ENCODE measurements at regions not wholly inside any gene's neighbourhood (a gene's known extent, or its start where the extent isn't known, plus 50 kb on each side); places are given as distances from the start of the nearest gene placed in this dataset.
"Not testable (repeated sequence)": the region's sequence is repeated elsewhere in the genome, so short reads cannot be mapped to it uniquely, and the experiment has no call there.

DNA sequence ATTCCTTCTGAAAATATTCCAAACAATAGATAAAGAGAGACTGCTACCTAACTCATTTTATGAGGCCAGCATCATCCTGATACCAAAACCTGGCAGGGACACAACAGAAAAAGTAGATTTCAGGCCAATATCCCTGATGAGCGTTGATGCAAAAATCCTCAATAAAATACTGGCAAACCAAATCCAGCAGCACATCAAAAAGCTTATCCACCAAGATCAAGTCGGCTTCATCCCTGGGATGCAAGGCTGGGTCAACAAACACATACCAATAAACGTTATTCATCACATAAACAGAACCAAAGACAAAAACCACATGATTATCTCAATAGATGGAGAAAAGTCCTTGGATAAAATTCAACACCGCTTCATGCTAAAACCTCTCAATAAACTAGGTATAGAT is 170.6 kb downstream of the KIT start:
- not testable (repeated sequence) for H3K4me3 Mint-ChIP-seq; H3K4me3 ChIP-seq (ENCODE audit: low read depth, low read length); H3K27me3 ChIP-seq (ENCODE audit: control insufficient read depth, insufficient read depth, low read length); ATAC-seq (ENCODE audit: low read depth in 2 of 2); DNase-seq; H3K27ac Mint-ChIP-seq; H3K9me3 ChIP-seq (ENCODE audit: control insufficient read depth in 2 of 2, low read length in 2 of 2); H3K27ac ChIP-seq (ENCODE audit: insufficient read depth, low read length, poor library complexity, severe bottlenecking); H3K4me1 ChIP-seq (ENCODE audit: control insufficient read depth, insufficient read depth, low read length, poor library complexity, severe bottlenecking); H3K4me1 Mint-ChIP-seq; H3K36me3 Mint-ChIP-seq; H3K36me3 ChIP-seq (ENCODE audit: control insufficient read depth, insufficient read depth, low read length); H3K27me3 Mint-ChIP-seq
- H3K9me3 Mint-ChIP-seq: peaks cover 0 to 18% (median 7%) of the 10 kb centered on the region in 7 donors

DNA sequence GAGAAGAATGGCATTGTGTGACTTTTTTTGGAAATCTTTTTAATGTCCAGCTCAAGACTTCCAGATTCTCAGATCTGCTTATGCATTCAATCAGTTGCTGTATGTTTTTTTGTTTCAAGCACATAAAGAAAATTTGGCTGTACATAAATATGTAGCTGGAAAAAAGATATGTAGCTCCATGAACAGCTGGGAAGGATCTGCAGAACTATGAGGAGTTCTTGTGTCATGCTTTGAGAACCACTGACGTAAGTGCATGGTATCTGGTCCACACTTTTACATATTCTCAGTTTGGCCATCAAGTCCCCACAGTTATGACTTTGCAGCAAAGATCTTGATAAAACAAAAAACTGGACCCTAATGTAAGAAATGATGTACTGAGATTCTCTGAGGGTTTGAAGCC is 165.9 kb downstream of the KIT start:
- H3K27me3 ChIP-seq (ENCODE audit: control insufficient read depth, insufficient read depth, low read length): no peaks in the 10 kb centered on the region
- Mint-ChIP-seq H3K4me3 (no peak overlapping the region), H3K36me3 (no peaks in the 10 kb centered on the region), H3K9me3 (peaks cover 0 to 12% (median 3%) of the 10 kb centered on the region in 7 donors), H3K4me1 (no peaks in the 10 kb centered on the region), H3K27me3 (no peaks in the 10 kb centered on the region), H3K27ac (no peak overlapping the region)
- H3K4me1 ChIP-seq (ENCODE audit: control insufficient read depth, insufficient read depth, low read length, poor library complexity, severe bottlenecking): no peaks in the 10 kb centered on the region
- ATAC-seq (ENCODE audit: low read depth in 2 of 2): no peak
- H3K36me3 ChIP-seq (ENCODE audit: control insufficient read depth, insufficient read depth, low read length): no peaks in the 10 kb centered on the region
- H3K27ac ChIP-seq (ENCODE audit: insufficient read depth, low read length, poor library complexity, severe bottlenecking): no peak overlapping the region
- DNase-seq: no peak
- H3K4me3 ChIP-seq (ENCODE audit: low read depth, low read length): no peak overlapping the region
- no peaks in the 10 kb centered on the region for H3K9me3 ChIP-seq (ENCODE audit: control insufficient read depth in 2 of 2, low read length in 2 of 2)

DNA sequence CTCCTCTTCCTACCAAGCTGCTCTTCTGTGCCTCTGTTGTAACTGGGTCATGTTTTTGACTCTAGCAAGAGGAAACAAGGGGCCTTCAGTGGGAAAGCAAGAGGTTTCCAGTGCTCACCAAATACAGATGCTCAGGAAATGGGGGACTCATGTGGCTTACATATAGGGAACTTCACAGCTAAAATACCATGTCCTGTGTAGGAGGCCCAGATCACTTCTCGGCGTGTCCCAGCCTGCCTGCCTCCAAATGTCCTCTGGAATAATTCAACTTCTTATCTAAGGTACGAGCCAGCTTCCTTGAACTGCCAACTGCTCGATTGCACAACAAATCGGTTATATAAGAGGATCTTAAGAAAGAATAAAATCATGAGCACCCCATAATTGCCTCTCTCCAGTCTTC is 161.3 kb downstream of the KIT start:
- H3K27ac Mint-ChIP-seq: no peak overlapping the region
- no peaks in the 10 kb centered on the region for H3K36me3 Mint-ChIP-seq
- no peaks in the 10 kb centered on the region for H3K27me3 Mint-ChIP-seq
- H3K9me3 ChIP-seq (ENCODE audit: control insufficient read depth in 2 of 2, low read length in 2 of 2): no peaks in the 10 kb centered on the region
- H3K4me1 Mint-ChIP-seq: no peaks in the 10 kb centered on the region
- DNase-seq (no peak), ATAC-seq (ENCODE audit: low read depth in 2 of 2) (no peak)
- no peak overlapping the region for H3K4me3 ChIP-seq (ENCODE audit: low read depth, low read length)
- no peaks in the 10 kb centered on the region for H3K4me1 ChIP-seq (ENCODE audit: control insufficient read depth, insufficient read depth, low read length, poor library complexity, severe bottlenecking)
- no peaks in the 10 kb centered on the region for H3K36me3 ChIP-seq (ENCODE audit: control insufficient read depth, insufficient read depth, low read length)
- H3K4me3 Mint-ChIP-seq: no peak overlapping the region
- peaks cover 0 to 5% (median 0%) of the 10 kb centered on the region in 7 donors for H3K9me3 Mint-ChIP-seq
- no peaks in the 10 kb centered on the region for H3K27me3 ChIP-seq (ENCODE audit: control insufficient read depth, insufficient read depth, low read length)
- H3K27ac ChIP-seq (ENCODE audit: insufficient read depth, low read length, poor library complexity, severe bottlenecking): no peak overlapping the region

DNA sequence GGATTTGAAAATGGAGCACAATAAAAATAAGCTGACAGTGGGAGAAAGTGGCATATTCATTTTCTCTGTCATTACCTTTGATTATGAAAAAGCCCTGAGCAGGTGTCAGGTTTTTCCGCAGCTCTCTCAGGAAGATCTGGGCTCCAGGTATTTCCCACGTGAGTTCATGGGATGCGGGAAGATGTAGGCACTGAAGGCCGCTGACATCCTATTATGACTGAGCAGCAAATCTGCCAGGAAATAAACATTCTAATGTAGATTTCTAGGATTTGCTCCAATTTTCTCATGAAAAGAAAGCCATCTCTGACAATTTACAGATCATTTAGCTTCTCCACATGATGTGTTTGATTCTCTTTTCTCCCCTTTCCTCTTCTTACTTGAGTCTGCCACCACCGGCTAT is 160.7 kb downstream of the KIT start:
- Mint-ChIP-seq H3K27me3 (no peaks in the 10 kb centered on the region), H3K27ac (no peak overlapping the region), H3K4me3 (no peak overlapping the region), H3K9me3 (peaks cover 0 to 5% (median 0%) of the 10 kb centered on the region in 7 donors), H3K4me1 (no peaks in the 10 kb centered on the region), H3K36me3 (no peaks in the 10 kb centered on the region)
- Histone ChIP-seq H3K27ac (ENCODE audit: insufficient read depth, low read length, poor library complexity, severe bottlenecking) (no peak overlapping the region), H3K4me3 (ENCODE audit: low read depth, low read length) (no peak overlapping the region), H3K27me3 (ENCODE audit: control insufficient read depth, insufficient read depth, low read length) (no peaks in the 10 kb centered on the region), H3K9me3 (ENCODE audit: control insufficient read depth in 2 of 2, low read length in 2 of 2) (no peaks in the 10 kb centered on the region), H3K4me1 (ENCODE audit: control insufficient read depth, insufficient read depth, low read length, poor library complexity, severe bottlenecking) (no peaks in the 10 kb centered on the region), H3K36me3 (ENCODE audit: control insufficient read depth, insufficient read depth, low read length) (no peaks in the 10 kb centered on the region)
- DNase-seq (no peak), ATAC-seq (ENCODE audit: low read depth in 2 of 2) (no peak)

DNA sequence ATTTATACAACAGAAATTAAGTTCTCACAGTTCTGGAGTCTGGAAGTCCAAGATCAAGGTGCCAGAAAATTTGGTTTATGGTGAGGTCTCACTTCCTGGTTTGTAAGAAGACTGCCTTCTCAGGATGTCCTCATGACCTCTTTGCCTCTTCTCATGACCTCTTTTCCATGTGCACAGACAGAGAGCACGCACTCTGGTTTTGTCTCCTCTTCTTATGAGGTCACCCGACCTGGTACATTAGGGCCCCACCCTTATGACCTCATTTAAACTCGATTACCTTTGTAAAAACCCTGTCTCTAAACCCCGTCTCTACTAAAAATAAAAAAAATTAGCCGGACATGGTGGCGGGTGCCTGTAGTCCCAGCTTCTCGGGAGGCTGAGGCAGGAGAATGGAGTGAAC is 155.9 kb downstream of the KIT start:
- Mint-ChIP-seq H3K9me3 (peaks cover 0 to 5% (median under 1%) of the 10 kb centered on the region in 7 donors), H3K4me3 (no peak overlapping the region), H3K27ac (no peak overlapping the region), H3K27me3 (no peaks in the 10 kb centered on the region), H3K36me3 (no peaks in the 10 kb centered on the region), H3K4me1 (no peaks in the 10 kb centered on the region)
- Histone ChIP-seq H3K4me1 (ENCODE audit: control insufficient read depth, insufficient read depth, low read length, poor library complexity, severe bottlenecking) (no peaks in the 10 kb centered on the region), H3K9me3 (ENCODE audit: control insufficient read depth in 2 of 2, low read length in 2 of 2) (no peaks in the 10 kb centered on the region), H3K4me3 (ENCODE audit: low read depth, low read length) (no peak overlapping the region), H3K27me3 (ENCODE audit: control insufficient read depth, insufficient read depth, low read length) (no peaks in the 10 kb centered on the region), H3K36me3 (ENCODE audit: control insufficient read depth, insufficient read depth, low read length) (no peaks in the 10 kb centered on the region), H3K27ac (ENCODE audit: insufficient read depth, low read length, poor library complexity, severe bottlenecking) (no peak overlapping the region)
- no peak for DNase-seq
- ATAC-seq (ENCODE audit: low read depth in 2 of 2): no peak

DNA sequence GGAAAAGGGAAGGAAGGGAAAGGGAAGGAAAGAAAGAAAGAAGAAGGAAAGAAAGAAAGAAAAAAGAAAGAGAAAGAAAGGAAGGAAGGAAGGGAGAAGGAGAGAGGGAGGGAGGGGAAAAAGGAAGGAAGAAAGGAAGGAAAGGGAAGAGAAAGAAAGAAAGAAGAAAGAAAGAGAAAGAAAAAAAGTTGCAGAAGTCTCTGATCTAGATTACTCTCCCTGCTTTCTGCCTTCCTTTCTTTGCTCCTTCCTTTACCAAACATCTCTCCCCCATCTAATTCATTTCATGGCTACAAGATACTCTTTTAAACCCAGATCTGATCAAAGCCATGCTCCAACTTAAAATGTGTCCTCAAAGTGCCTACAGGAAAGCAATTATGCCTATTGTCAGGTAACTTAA is 148.6 kb downstream of the KIT start:
- Mint-ChIP-seq H3K27me3 (no peaks in the 10 kb centered on the region), H3K9me3 (peaks cover 4 to 25% (median 8%) of the 10 kb centered on the region in 7 donors), H3K4me3 (no peak overlapping the region), H3K36me3 (no peaks in the 10 kb centered on the region), H3K4me1 (no peaks in the 10 kb centered on the region), H3K27ac (no peak overlapping the region)
- H3K9me3 ChIP-seq (ENCODE audit: control insufficient read depth in 2 of 2, low read length in 2 of 2): no peaks in the 10 kb centered on the region
- H3K27ac ChIP-seq (ENCODE audit: insufficient read depth, low read length, poor library complexity, severe bottlenecking): no peak overlapping the region
- no peak for ATAC-seq (ENCODE audit: low read depth in 2 of 2)
- DNase-seq: no peak
- H3K4me3 ChIP-seq (ENCODE audit: low read depth, low read length): no peak overlapping the region
- H3K36me3 ChIP-seq (ENCODE audit: control insufficient read depth, insufficient read depth, low read length): no peaks in the 10 kb centered on the region
- H3K27me3 ChIP-seq (ENCODE audit: control insufficient read depth, insufficient read depth, low read length): no peaks in the 10 kb centered on the region
- no peaks in the 10 kb centered on the region for H3K4me1 ChIP-seq (ENCODE audit: control insufficient read depth, insufficient read depth, low read length, poor library complexity, severe bottlenecking)

DNA sequence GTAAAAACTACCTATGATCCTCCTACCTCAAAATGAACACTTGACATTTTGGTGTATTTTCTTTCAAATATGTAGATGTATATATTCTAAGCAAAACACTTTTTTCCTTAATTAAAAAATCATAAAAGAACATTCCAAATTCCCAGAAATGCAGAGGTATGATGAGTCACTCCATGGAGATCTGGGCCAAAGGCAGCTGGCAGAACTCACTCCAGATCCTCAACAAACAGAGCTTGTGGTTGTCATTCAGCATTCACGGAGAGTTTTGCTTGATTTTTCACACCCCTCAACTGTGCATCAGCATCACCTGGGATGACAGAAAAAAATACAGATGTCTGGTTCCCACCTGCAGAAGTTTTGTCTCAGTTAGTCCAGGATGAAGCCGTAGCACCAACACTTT is 144.6 kb downstream of the KIT start:
- Mint-ChIP-seq H3K9me3 (peaks cover 0 to 18% (median 9%) of the 10 kb centered on the region in 7 donors), H3K27ac (no peak overlapping the region), H3K4me1 (no peaks in the 10 kb centered on the region), H3K4me3 (no peak overlapping the region), H3K27me3 (no peaks in the 10 kb centered on the region), H3K36me3 (no peaks in the 10 kb centered on the region)
- Histone ChIP-seq H3K27me3 (ENCODE audit: control insufficient read depth, insufficient read depth, low read length) (no peaks in the 10 kb centered on the region), H3K36me3 (ENCODE audit: control insufficient read depth, insufficient read depth, low read length) (no peaks in the 10 kb centered on the region), H3K9me3 (ENCODE audit: control insufficient read depth in 2 of 2, low read length in 2 of 2) (no peaks in the 10 kb centered on the region), H3K4me1 (ENCODE audit: control insufficient read depth, insufficient read depth, low read length, poor library complexity, severe bottlenecking) (no peaks in the 10 kb centered on the region), H3K4me3 (ENCODE audit: low read depth, low read length) (no peak overlapping the region), H3K27ac (ENCODE audit: insufficient read depth, low read length, poor library complexity, severe bottlenecking) (no peak overlapping the region)
- ATAC-seq (ENCODE audit: low read depth in 2 of 2): no peak
- no peak for DNase-seq

DNA sequence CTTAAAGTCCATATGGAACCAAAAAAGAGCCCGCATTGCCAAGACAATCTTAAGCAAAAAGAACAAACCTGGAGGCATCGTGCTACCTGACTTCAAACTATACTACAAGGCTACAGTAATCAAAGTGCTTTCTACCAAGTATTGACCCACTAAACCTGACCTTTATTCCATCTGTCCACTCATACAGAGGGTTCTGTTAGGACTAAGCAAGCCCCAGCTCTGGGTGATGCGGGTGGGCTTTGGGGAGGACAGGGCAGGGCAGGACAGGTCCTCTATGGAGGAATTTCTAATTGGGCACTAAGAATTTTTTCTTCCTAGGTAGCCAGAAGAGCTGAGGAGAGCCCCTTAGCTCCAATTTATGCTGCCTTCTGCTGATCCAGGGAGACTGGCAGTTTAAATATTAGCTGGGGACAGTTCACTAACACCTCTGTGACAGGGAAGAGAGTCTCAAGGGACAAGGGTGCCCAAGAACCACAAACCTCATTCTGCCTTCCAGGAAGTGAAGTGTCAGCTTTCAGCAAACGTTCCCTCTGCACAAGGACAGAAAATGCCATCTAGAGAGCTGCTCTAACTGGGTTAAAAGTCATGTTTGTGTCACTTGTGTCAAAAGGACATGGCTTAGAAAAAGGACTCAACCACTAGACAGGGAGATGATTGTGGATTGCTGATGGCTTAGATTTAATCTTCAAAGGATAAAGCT is 143.2 kb downstream of the KIT start:
- ATAC-seq (ENCODE audit: low read depth in 2 of 2) (no peak), DNase-seq (no peak)
- Mint-ChIP-seq H3K4me3 (no peak overlapping the region), H3K27ac (no peak overlapping the region), H3K27me3 (no peaks in the 10 kb centered on the region), H3K36me3 (no peaks in the 10 kb centered on the region), H3K4me1 (no peaks in the 10 kb centered on the region), H3K9me3 (peaks cover 0 to 13% (median 8%) of the 10 kb centered on the region in 7 donors)
- H3K36me3 ChIP-seq (ENCODE audit: control insufficient read depth, insufficient read depth, low read length): no peaks in the 10 kb centered on the region
- no peaks in the 10 kb centered on the region for H3K4me1 ChIP-seq (ENCODE audit: control insufficient read depth, insufficient read depth, low read length, poor library complexity, severe bottlenecking)
- no peaks in the 10 kb centered on the region for H3K9me3 ChIP-seq (ENCODE audit: control insufficient read depth in 2 of 2, low read length in 2 of 2)
- no peaks in the 10 kb centered on the region for H3K27me3 ChIP-seq (ENCODE audit: control insufficient read depth, insufficient read depth, low read length)
- no peak overlapping the region for H3K27ac ChIP-seq (ENCODE audit: insufficient read depth, low read length, poor library complexity, severe bottlenecking)
- H3K4me3 ChIP-seq (ENCODE audit: low read depth, low read length): no peak overlapping the region
